Heart left ventricle (tissue), 16 donors: ENCODE measurements at regions not wholly inside any gene's neighbourhood (a gene's known extent, or its start where the extent isn't known, plus 50 kb on each side); places are given as distances from the start of the nearest gene placed in this dataset.

Source experiments
- ATAC-seq, 4 donors: fragments of 200-7000 bp; cut with Tn5 transposase; one replicate each; pipeline ENCODE4 v1.9.1; 2020 to 2022; ENCODE audit warnings: moderate library complexity in 4 of 4, mild to moderate bottlenecking in 3 of 4, moderate number of reproducible peaks in 1 of 4
- DNase-seq, 5 donors: peaks; one replicate each; pipeline ENCODE4 v3.0.0-alpha.2; 2020
- H3K27ac ChIP-seq, 12 donors: fragments of 200-600 bp; sonication (generic) in 4 of 12; one replicate each; pipeline versions ENCODE4 v1.5.0 to v1.8.0; 2016 to 2022; ENCODE audit warnings: mild to moderate bottlenecking in 2 of 12
- H3K27me3 ChIP-seq, 9 donors: fragments of 200-600 bp; sonication (generic) in 2 of 9; one replicate each; pipeline versions ENCODE4 v1.5.1 to v1.8.0; 2016 to 2022; ENCODE audit warnings: mild to moderate bottlenecking in 3 of 9
- H3K36me3 ChIP-seq, 9 donors: fragments of 200-600 bp; sonication (generic) in 2 of 9; one replicate each; pipeline versions ENCODE4 v1.5.0 to v1.8.0; 2018 to 2022; ENCODE audit warnings: mild to moderate bottlenecking in 2 of 9
- H3K4me1 ChIP-seq, 12 donors: fragments of 200-600 bp; sonication (generic) in 4 of 12; one replicate each; pipeline versions ENCODE4 v1.5.0 to v1.8.0; 2016 to 2022; ENCODE audit warnings: mild to moderate bottlenecking in 3 of 12
- H3K4me3 ChIP-seq, 12 donors: fragments of 200-600 bp; sonication (generic) in 4 of 12; one replicate each; pipeline versions ENCODE4 v1.5.0 to v1.8.0; 2017 to 2022; ENCODE audit warnings: mild to moderate bottlenecking in 9 of 12, moderate library complexity in 4 of 12
- H3K9me3 ChIP-seq, 12 donors: fragments of 200-600 bp; sonication (generic) in 4 of 12; one replicate each; pipeline versions ENCODE4 v1.5.0 to v1.8.0; 2016 to 2022; ENCODE audit warnings: mild to moderate bottlenecking in 1 of 12
- CTCF ChIP-seq, 12 donors: fragments of 200-600 bp; sonication (generic) in 4 of 12; IDR thresholded peaks; one replicate each; pipeline versions ENCODE4 v1.5.0 to v1.8.0; 2018 to 2022; ENCODE audit warnings: antibody characterized with exemption in 12 of 12, mild to moderate bottlenecking in 5 of 12
- POLR2A ChIP-seq, 2 donors: fragments of 450-650 bp; IDR thresholded peaks; one replicate each; pipeline ENCODE4 v1.6.1; 2017; ENCODE audit warnings: antibody characterized with exemption in 2 of 2, mild to moderate bottlenecking in 2 of 2, moderate library complexity in 2 of 2
- WGBS, 4 donors: extraction: QIAGEN DNeasy Blood & Tissue Kit in 2 of 4; methylation state at CpG; one replicate each; pipeline versions ENCODE4 v1.1.5 to v1.1.7; 2013 to 2018; 5-methylcytosine and 5-hydroxymethylcytosine counted together
- intact Hi-C, 10 donors: fragments of 100-400 bp; cut with DNase I; formaldehyde crosslinking; loops; one replicate each; pipeline versions ENCODE4 v1.11.1 to v1.14.2; 2022
- donor health status: ischemic (EF 13 %, LVEDD 7.1; RV severe dilation, severe dysfunction).
- donor health status: healthy with polysubstance abuse.
- donor health status: DM: no; HTN: yes; CAD: no.
- donor health status: DM: no; HTN: no; CAD: no.
- donor health status: ischemic (EF 25% LVEDD 6.9; RV normal size, moderate dysfunction).
- donor health status: ischemic (EF 25% LVEDD 5.7; RV mildly dilated, moderate dysfunction).
- donor health status: healthy.
- donor health status: DM: yes; HTN: yes; CAD: no.
- donor health status: ischemic (EF 35%, LVEDD 5.7; RV mildly dilated, moderate dysfunction).
- donor health status: nonischemic (EF 11% LVEDD 7.7; RV severe dilation, severe dysfunction).
- donor health status: DM: yes; HTN: yes; CAD: no.
- donor health status: PGD.
- donor health status: ischemic (EF 29% LVEDD 5.4; RV normal size, mild dysfunction).
- donor health status: nonischemic (EF 23%, LVEDD 6.1; RV moderate dilation, normal function).

GRCh38 chr1:30589083-30589482, 134.3 kb downstream of the MATN1 start:
- Histone ChIP-seq H3K4me3 (no peak overlapping the region), H3K9me3 (peaks cover 0 to 16% (median 4%) of the 10 kb centered on the region in 12 donors), H3K27me3 (peaks cover 0 to 10% (median 0%) of the 10 kb centered on the region in 9 donors), H3K36me3 (no peaks in the 10 kb centered on the region), H3K27ac (no peak overlapping the region), H3K4me1 (no peaks in the 10 kb centered on the region)
- 54 to 60% (median 58%) methylated on average over 5 of the region's 5 CpGs for WGBS, 4 donors
- DNase-seq (no peak), ATAC-seq (no peak)
- intact Hi-C loops = no loop called here
- TF ChIP-seq CTCF (IDR thresholded peaks at IDR 0.05) (no peak), POLR2A (IDR thresholded peaks at IDR 0.05) (no peak)

DNA sequence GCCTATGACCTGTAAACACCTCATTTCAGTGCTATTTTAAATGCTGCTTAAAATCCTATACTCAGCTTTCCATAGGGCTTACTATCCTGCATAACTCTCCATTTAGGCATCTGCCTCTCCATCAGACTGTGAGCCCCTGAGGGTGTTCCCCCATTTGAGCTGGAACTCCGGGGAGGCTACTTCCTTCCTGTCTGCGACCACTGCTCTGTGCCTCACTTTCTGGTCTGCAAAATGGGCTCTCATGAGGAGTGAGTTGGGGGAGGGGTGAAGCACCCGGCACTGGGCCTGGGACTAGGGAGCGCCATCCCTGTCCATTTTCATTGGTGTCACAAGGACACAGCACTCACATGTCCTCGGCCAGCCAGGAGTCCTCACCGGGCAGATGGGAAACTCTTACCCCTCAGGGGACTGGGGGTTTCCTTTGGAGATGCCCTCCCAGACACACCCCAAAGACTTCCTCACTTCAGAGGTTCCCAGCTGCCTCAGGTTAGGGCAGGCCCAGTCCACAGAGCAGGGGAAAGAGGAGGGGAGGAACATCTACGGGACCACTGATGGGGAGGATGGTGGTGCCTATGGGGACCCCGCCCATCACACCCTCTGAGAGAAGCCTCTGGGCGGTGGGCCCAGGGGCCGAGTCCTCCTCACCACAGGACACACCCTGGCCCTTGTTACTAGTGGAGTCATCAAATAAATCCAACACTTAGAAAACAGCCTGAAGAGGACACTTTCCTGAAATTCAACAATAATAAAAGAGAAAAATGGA, 134.9 kb downstream of the MATN1 start:
- peaks cover 0 to 10% (median 0%) of the 10 kb centered on the region in 9 donors for H3K27me3 ChIP-seq
- intact Hi-C loops = no loop called here
- WGBS, 4 donors = 69 to 81% (median 71%) methylated on average over 9 to 10 of the region's 10 CpGs
- no peak for ATAC-seq
- H3K9me3 ChIP-seq = peaks cover 0 to 19% (median 4%) of the 10 kb centered on the region in 12 donors
- H3K4me3 ChIP-seq = no peak overlapping the region
- H3K4me1 ChIP-seq = no peaks in the 10 kb centered on the region
- TF ChIP-seq POLR2A (IDR thresholded peaks at IDR 0.05) (no peak), CTCF (IDR thresholded peaks at IDR 0.05) (no peak)
- H3K36me3 ChIP-seq = no peaks in the 10 kb centered on the region
- DNase-seq = no peak
- no peak overlapping the region for H3K27ac ChIP-seq

GRCh38 chr1:30586671-30587070, 136.7 kb downstream of the MATN1 start:
- ATAC-seq (no peak), DNase-seq (no peak)
- Histone ChIP-seq H3K27me3 (peaks cover 0 to 8% (median 0%) of the 10 kb centered on the region in 9 donors), H3K4me1 (no peaks in the 10 kb centered on the region), H3K9me3 (peaks cover 0 to 19% (median 0%) of the 10 kb centered on the region in 12 donors), H3K27ac (no peak overlapping the region), H3K4me3 (no peak overlapping the region), H3K36me3 (no peaks in the 10 kb centered on the region)
- 63 to 80% (median 66%) methylated on average over 7 of the region's 7 CpGs for WGBS, 4 donors
- intact Hi-C loops = no loop called here
- TF ChIP-seq CTCF (IDR thresholded peaks at IDR 0.05) (no peak), POLR2A (IDR thresholded peaks at IDR 0.05) (no peak)

DNA sequence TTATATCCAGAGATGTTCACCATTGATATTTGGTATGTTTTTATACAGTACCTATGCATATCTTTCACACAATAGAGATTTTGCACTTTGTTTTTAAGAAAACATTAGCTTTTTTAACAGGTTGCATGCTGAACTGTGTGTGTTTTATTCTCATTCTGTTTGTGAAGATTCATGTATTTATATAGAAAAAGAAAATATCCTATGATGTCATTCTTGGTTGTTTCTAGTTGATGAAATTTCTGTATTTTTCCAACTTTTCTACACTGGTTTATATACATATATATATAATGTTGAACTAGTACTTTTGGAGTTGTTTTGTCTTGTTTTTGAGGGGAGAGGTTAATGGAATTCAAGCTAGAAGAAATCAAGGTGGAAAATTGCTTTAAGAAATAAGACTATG, 143.8 kb downstream of the MATN1 start:
- Histone ChIP-seq H3K4me3 (no peak overlapping the region), H3K4me1 (no peaks in the 10 kb centered on the region), H3K36me3 (no peaks in the 10 kb centered on the region), H3K27ac (no peak overlapping the region), H3K27me3 (no peaks in the 10 kb centered on the region), H3K9me3 (peaks cover 0 to 21% (median 0%) of the 10 kb centered on the region in 12 donors)
- TF ChIP-seq CTCF (IDR thresholded peaks at IDR 0.05) (no peak), POLR2A (IDR thresholded peaks at IDR 0.05) (no peak)
- intact Hi-C loops = loop anchor here in 5 of 10 donors (10.0 kb wide), 3 partner anchors 165 to 225 kb away; no protein-coding TSS in a partner anchor
- no peak for ATAC-seq
- DNase-seq = no peak
